ENCODE measurements at regions not wholly inside any gene's neighbourhood (a gene's known extent, or its start where the extent isn't known, plus 50 kb on each side); places are given as distances from the start of the nearest gene placed in this dataset.

DNA sequence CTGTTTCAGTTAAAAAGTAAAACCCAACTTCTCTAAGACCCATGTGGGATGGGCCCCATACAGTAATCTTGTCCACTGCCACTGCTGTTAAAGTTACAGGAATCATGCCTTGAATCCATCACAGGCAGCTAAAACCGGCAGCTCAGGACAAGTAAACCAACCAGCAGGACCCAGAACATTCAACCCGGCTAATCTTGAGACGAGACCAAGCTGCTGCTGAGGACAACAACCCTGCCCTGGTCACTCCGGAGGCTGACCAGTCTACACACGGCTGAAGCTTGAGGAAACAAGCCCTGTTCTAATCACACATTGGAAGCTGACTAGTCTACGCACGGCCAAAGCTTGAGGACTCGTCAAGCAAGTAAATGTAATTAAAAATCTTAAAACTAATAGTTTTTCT, 105.2 kb upstream of the ZNF492 start:
- FAIRE-seq (no peak), DNase-seq (ENCODE audit: low read depth in 1 of 2, low spot score in 2 of 2) (no peak)
- H3K36me3 ChIP-seq (ENCODE audit: control insufficient read depth in 2 of 4, insufficient read depth in 4 of 4, low read length in 3 of 4): no peaks in the 10 kb centered on the region
- no peak overlapping the region for H3K4ac ChIP-seq (replicated peaks; ENCODE audit: insufficient read length, low read depth, low read length)
- H3K14ac ChIP-seq (ENCODE audit: insufficient read length): no peak overlapping the region
- 71% methylated on average over 8 of the region's 8 CpGs; no CpG with 5 or more reads in 1 of the 2 experiments for whole genome bisulfite sequencing, 2 experiments (ENCODE audit: extremely low coverage in 1 of 2, insufficient coverage in 1 of 2, insufficient read length in 1 of 2, insufficient replicate concordance in 2 of 2, low coverage in 1 of 2, low lambda C conversion rate in 2 of 2, missing lambda C conversion rate in 1 of 2)
- no peak overlapping the region for H3K4me3 ChIP-seq (ENCODE audit: extremely low read depth in 1 of 4, insufficient read depth in 2 of 4, low read depth in 3 of 4, low read length in 4 of 4)
- H3K23ac ChIP-seq (ENCODE audit: insufficient read length): no peak overlapping the region
- no peaks in the 10 kb centered on the region for H3K79me2 ChIP-seq (ENCODE audit: control insufficient read depth in 1 of 2, insufficient read depth in 2 of 2, low read length in 2 of 2)
- H4K8ac ChIP-seq (ENCODE audit: extremely low read depth, insufficient read depth, low read length): no peak overlapping the region
- CTCF ChIA-PET (ENCODE audit: partially characterized antibody): no interaction called here
- H2AFZ ChIP-seq (ENCODE audit: low read length): no peak overlapping the region
- H2BK15ac ChIP-seq (ENCODE audit: low read length): no peak overlapping the region
- H2BK12ac ChIP-seq (ENCODE audit: low read depth, low read length): no peak overlapping the region
- peaks cover 56 to 72% of the 10 kb centered on the region in 2 experiments for H3K9me3 ChIP-seq (ENCODE audit: insufficient read depth in 2 of 2, low read depth in 1 of 2, low read length in 1 of 2)
- H3K9ac ChIP-seq (replicated peaks in 1 of 4; ENCODE audit: extremely low read depth in 1 of 4, low read depth in 3 of 4, low read length in 3 of 4): no peak overlapping the region
- no peaks in the 10 kb centered on the region for H4K20me1 ChIP-seq (replicated peaks in 1 of 2; ENCODE audit: control insufficient read depth in 1 of 2, insufficient read depth in 2 of 2, low read length in 2 of 2)
- no peak for TF ChIP-seq SRF (IDR thresholded peaks at IDR 0.05; ENCODE audit: low read depth, low read length)
- no peak for TF ChIP-seq RBBP5 (IDR thresholded peaks at IDR 0.05; ENCODE audit: borderline replicate concordance, low read depth, low read length)
- TF ChIP-seq SP4 (IDR thresholded peaks at IDR 0.05; ENCODE audit: low read length): no peak
- TF ChIP-seq CTBP2 (IDR thresholded peaks at IDR 0.05; ENCODE audit: borderline replicate concordance, insufficient read depth, insufficient read length, low read length): no peak
- no peak for TF ChIP-seq MAFK (IDR thresholded peaks at IDR 0.05; ENCODE audit: low read depth, low read length)
- no peak for TF ChIP-seq SP2 (IDR thresholded peaks at IDR 0.05; ENCODE audit: low read length)
- TF ChIP-seq CBX5 (IDR thresholded peaks at IDR 0.05; ENCODE audit: low read depth, low read length): no peak
- no peak for TF ChIP-seq TAF1 (IDR thresholded peaks at IDR 0.05; ENCODE audit: low read depth, low read length)
- TF ChIP-seq EGR1 (IDR thresholded peaks at IDR 0.05; ENCODE audit: borderline replicate concordance, low read depth, low read length): no peak
- no peak for TF ChIP-seq JUND (IDR thresholded peaks at IDR 0.05; ENCODE audit: low read length)
- no peak for TF ChIP-seq JUN (IDR thresholded peaks at IDR 0.05; ENCODE audit: low read depth, low read length)
- TF ChIP-seq TAF7 (optimal IDR thresholded peaks at IDR 0.05; ENCODE audit: borderline replicate concordance, low read depth, low read length): no peak
- TF ChIP-seq CREB1 (IDR thresholded peaks at IDR 0.05): no peak
- no peak for TF ChIP-seq SUZ12 (IDR thresholded peaks at IDR 0.05; ENCODE audit: low read length)
- TF ChIP-seq SP1 (IDR thresholded peaks at IDR 0.05; ENCODE audit: low read depth, low read length): no peak
- no peak for TF ChIP-seq CEBPB (IDR thresholded peaks at IDR 0.05; ENCODE audit: low read depth, low read length)
- TF ChIP-seq POU5F1 (IDR thresholded peaks at IDR 0.05; ENCODE audit: low read depth, low read length): no peak
- TF ChIP-seq SIX5 (IDR thresholded peaks at IDR 0.05; ENCODE audit: low read depth, low read length): no peak
- H2BK20ac ChIP-seq (ENCODE audit: low read length): no peak overlapping the region
- no peak overlapping the region for H4K5ac ChIP-seq (ENCODE audit: insufficient read length, low read depth, low read length)
- H2BK120ac ChIP-seq (replicated peaks; ENCODE audit: low read depth, low read length): no peak overlapping the region
- H2BK5ac ChIP-seq (ENCODE audit: low read depth, low read length): no peak overlapping the region
- POLR2A ChIA-PET (ENCODE audit: partially characterized antibody): no interaction called here
- no peak overlapping the region for H3K4me2 ChIP-seq (ENCODE audit: insufficient read depth in 1 of 2, low read depth in 2 of 2, low read length in 2 of 2)
- H2AK5ac ChIP-seq (ENCODE audit: low read depth, low read length): no peak overlapping the region
- no peaks in the 10 kb centered on the region for H3K4me1 ChIP-seq (replicated peaks in 1 of 4; ENCODE audit: control insufficient read depth in 3 of 4, insufficient read depth in 4 of 4, low read length in 3 of 4)
- H3K56ac ChIP-seq (replicated peaks; ENCODE audit: insufficient read length, low read depth, low read length): no peak overlapping the region
- no peaks in the 10 kb centered on the region for H3K27me3 ChIP-seq (replicated peaks in 1 of 4; ENCODE audit: control insufficient read depth in 3 of 4, extremely low read depth in 1 of 4, insufficient read depth in 3 of 4, low read length in 3 of 4)
- H3K79me1 ChIP-seq (ENCODE audit: low read depth, low read length): no peaks in the 10 kb centered on the region
- H3K27ac ChIP-seq (ENCODE audit: low read depth, low read length): no peak overlapping the region
- H3K23me2 ChIP-seq (ENCODE audit: low read depth, low read length): no peaks in the 10 kb centered on the region
- no peak overlapping the region for H4K91ac ChIP-seq (replicated peaks; ENCODE audit: insufficient read length, low read length)
- H3K18ac ChIP-seq (ENCODE audit: extremely low read depth, low read length): no peak overlapping the region

All from H1 (cell line).